ENCODE measurements at regions not wholly inside any gene's neighbourhood (a gene's known extent, or its start where the extent isn't known, plus 50 kb on each side); places are given as distances from the start of the nearest gene placed in this dataset.

DNA sequence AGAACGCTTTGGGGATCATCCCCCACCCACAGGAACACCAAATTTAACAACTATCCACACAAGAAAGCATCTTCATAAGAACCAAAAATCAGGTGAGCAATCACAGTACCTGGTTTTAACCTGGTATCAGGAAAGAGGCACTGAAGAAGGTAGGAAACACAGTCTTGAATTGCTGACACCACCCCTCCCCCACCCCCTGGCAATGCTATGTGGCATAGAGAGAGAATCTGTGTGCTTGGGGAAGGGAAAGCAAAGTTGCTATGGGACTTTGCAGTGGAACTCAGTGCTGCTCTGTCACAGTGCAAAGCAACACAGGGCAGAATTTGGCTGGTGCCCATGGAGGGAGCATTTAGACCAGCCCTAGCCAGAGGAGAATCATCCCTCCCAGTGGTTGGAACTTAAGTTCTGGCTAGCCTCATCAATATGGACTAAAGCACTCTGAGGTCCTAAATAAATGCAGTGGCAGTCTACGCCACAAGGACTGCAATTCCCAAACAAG lies 565.5 kb downstream of the EPM2A start:
- no peak overlapping the region for H3K27ac ChIP-seq (ENCODE audit: low read depth, low read length)
- TF ChIP-seq, protein P1, sequence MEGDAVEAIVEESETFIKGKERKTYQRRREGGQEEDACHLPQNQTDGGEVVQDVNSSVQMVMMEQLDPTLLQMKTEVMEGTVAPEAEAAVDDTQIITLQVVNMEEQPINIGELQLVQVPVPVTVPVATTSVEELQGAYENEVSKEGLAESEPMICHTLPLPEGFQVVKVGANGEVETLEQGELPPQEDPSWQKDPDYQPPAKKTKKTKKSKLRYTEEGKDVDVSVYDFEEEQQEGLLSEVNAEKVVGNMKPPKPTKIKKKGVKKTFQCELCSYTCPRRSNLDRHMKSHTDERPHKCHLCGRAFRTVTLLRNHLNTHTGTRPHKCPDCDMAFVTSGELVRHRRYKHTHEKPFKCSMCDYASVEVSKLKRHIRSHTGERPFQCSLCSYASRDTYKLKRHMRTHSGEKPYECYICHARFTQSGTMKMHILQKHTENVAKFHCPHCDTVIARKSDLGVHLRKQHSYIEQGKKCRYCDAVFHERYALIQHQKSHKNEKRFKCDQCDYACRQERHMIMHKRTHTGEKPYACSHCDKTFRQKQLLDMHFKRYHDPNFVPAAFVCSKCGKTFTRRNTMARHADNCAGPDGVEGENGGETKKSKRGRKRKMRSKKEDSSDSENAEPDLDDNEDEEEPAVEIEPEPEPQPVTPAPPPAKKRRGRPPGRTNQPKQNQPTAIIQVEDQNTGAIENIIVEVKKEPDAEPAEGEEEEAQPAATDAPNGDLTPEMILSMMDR (IDR thresholded peaks at IDR 0.05; ENCODE audit: low read depth, low read length) = no peak
- H3K27me3 ChIP-seq (ENCODE audit: control insufficient read depth, insufficient read depth, low read length) = no peaks in the 10 kb centered on the region
- no peak for DNase-seq (ENCODE audit: low read depth, low spot score)
- ChIA-PET POLR2A (no interaction called here), CTCF (no interaction called here)
- H3K4me3 ChIP-seq (ENCODE audit: low read depth, low read length) = no peak overlapping the region
- H3K9me3 ChIP-seq (ENCODE audit: control insufficient read depth, insufficient read depth, low read length) = no peaks in the 10 kb centered on the region

DNA sequence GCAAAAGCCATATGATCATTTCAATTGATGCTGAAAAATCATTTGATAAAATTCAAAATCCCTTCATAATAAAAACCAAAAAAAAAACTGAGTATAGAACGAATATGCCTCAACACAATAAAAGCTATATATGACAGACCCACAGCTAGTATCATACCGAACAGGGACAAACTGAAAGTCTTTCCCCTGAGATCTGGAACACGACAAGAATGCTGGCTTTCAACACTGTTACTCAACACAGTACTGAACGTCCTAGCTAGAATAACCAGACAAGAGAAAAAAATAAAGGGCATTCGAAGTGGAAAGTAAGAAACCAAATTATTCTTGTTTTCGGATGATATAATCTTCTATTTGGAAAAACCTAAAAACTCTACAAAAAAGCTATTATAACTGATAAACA lies 559.9 kb downstream of the EPM2A start:
- ChIA-PET POLR2A (no interaction called here), CTCF (no interaction called here)
- DNase-seq (ENCODE audit: low read depth, low spot score) = no peak
- no peaks in the 10 kb centered on the region for H3K27me3 ChIP-seq (ENCODE audit: control insufficient read depth, insufficient read depth, low read length)
- TF ChIP-seq, protein P1 (IDR thresholded peaks at IDR 0.05; ENCODE audit: low read depth, low read length) = no peak
- H3K4me3 ChIP-seq (ENCODE audit: low read depth, low read length) = no peak overlapping the region
- H3K27ac ChIP-seq (ENCODE audit: low read depth, low read length) = no peak overlapping the region
- no peaks in the 10 kb centered on the region for H3K9me3 ChIP-seq (ENCODE audit: control insufficient read depth, insufficient read depth, low read length)

DNA sequence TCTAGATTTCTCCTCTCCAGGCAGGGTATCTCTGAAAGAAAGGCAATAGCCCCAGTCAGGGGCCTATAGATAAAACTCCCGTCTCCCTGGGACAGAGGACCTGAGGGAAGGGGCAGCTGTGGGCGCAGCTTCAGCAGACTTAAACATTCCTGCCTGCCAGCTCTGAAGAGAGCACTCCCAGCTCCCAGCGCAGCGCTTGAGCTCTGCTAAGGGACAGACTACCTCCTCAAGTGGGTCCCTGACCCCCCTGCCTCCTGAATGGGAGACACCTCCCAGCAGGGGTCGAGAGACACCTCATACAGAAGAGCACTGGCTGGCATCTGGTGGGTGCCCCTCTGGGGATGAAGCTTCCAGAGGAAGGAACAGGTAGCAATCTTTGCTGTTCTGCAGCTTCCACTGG lies 556.9 kb downstream of the EPM2A start:
- Histone ChIP-seq H3K4me3 (ENCODE audit: low read depth, low read length) (no peak overlapping the region), H3K9me3 (ENCODE audit: control insufficient read depth, insufficient read depth, low read length) (no peaks in the 10 kb centered on the region), H3K27ac (ENCODE audit: low read depth, low read length) (no peak overlapping the region), H3K27me3 (ENCODE audit: control insufficient read depth, insufficient read depth, low read length) (no peaks in the 10 kb centered on the region)
- CTCF ChIA-PET = no interaction called here
- POLR2A ChIA-PET = no interaction called here
- TF ChIP-seq, protein P1 (IDR thresholded peaks at IDR 0.05; ENCODE audit: low read depth, low read length) = no peak
- DNase-seq (ENCODE audit: low read depth, low spot score) = no peak

DNA sequence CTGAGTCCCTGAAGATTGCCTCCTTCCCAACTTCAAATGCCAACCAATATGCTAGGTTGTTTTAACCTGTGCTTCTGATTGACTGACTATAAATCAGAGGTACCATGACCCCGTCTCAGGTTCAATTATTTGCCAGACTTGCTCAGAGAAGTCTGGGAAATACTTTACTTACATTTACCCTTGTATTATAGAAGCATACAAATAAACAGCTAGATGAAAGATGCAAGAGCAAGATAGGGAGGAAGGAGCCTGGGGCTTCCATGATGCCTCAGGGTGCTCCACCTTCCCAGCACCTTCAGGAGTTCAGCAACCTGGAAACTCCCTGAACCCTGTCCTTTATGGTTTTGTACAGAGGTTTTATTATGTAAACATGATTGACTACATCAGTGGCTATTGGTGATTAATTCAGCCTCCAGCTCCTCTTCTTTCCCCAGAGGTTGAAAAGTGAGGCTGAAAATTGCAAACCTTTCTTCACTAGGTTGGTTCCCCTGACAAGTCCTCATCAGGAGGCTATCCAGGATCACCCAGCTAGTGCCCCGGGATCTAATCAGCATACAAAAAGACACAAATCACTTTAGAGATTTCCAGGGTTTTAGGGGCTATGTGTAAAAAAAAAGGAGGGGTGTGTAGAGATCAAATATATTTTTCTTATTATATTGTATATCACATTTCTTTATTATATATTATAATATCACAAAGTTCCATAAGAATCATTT lies 547.7 kb downstream of the EPM2A start:
- CTCF ChIA-PET = interaction anchor here (0.7 kb wide), 1 partner anchor 516 kb away, joined by 3 read pairs; no protein-coding TSS in a partner anchor
- TF ChIP-seq, protein P1 (IDR thresholded peaks at IDR 0.05; ENCODE audit: low read depth, low read length) = no peak

DNA sequence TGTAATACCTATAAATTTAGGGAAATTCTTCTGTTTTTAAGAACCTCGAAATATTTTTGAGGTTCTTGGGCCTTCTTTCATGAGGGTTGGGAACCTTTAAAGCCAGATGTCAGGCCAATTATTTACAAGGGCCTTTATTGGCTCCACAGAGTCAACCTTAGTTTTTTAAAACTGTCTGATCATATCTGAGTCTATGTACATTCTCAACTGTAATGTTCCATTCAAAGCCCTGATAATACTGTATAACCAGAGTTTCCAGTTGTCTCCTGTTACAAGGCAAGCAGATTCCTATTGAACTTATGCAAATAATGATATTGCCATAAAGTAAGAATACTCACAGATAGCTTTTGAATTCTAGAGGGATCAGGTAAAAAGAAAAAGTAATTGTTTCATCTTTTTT lies 545.5 kb downstream of the EPM2A start:
- no peaks in the 10 kb centered on the region for H3K9me3 ChIP-seq (ENCODE audit: control insufficient read depth, insufficient read depth, low read length)
- ChIA-PET CTCF (no interaction called here), POLR2A (no interaction called here)

More for the DNA sequence above, 547.7 kb downstream of the EPM2A start:
- POLR2A ChIA-PET = no interaction called here
- Histone ChIP-seq H3K4me3 (ENCODE audit: low read depth, low read length) (no peak overlapping the region), H3K27me3 (ENCODE audit: control insufficient read depth, insufficient read depth, low read length) (no peaks in the 10 kb centered on the region), H3K27ac (ENCODE audit: low read depth, low read length) (no peak overlapping the region), H3K9me3 (ENCODE audit: control insufficient read depth, insufficient read depth, low read length) (no peaks in the 10 kb centered on the region)
- DNase-seq (ENCODE audit: low read depth, low spot score) = no peak

More for the DNA sequence above, 545.5 kb downstream of the EPM2A start:
- no peak overlapping the region for H3K4me3 ChIP-seq (ENCODE audit: low read depth, low read length)
- H3K27ac ChIP-seq (ENCODE audit: low read depth, low read length) = no peak overlapping the region
- H3K27me3 ChIP-seq (ENCODE audit: control insufficient read depth, insufficient read depth, low read length) = no peaks in the 10 kb centered on the region
- TF ChIP-seq, protein P1 (IDR thresholded peaks at IDR 0.05; ENCODE audit: low read depth, low read length) = no peak
- no peak for DNase-seq (ENCODE audit: low read depth, low spot score)

Measured in AG04450 (cell line).